Epithelial cell of proximal tubule (primary cell): ENCODE measurements at regions not wholly inside any gene's neighbourhood (a gene's known extent, or its start where the extent isn't known, plus 50 kb on each side); places are given as distances from the start of the nearest gene placed in this dataset.

Experiments
- DNase-seq: peaks from one replicate; pipeline ENCODE4 v3.0.0-alpha.2; 2011; ENCODE audit warnings: low read depth
- H3K4me3 ChIP-seq: 2 replicates; pipeline ENCODE4 v1.5.1; 2011; ENCODE audit warnings: low read depth, mild to moderate bottlenecking, low read length
- CTCF ChIP-seq: conservative IDR thresholded peaks from 2 replicates; pipeline ENCODE4 v1.5.1; 2012; ENCODE audit warnings: low read depth, mild to moderate bottlenecking, low read length

GRCh38 chr5:106601620-106602019 lies 1069.1 kb downstream of the EFNA5 start:
- H3K4me3 ChIP-seq, result no peak overlapping the region
- no peak for DNase-seq
- no peak for TF ChIP-seq CTCF

- no peak for DNase-seq
- no peak for TF ChIP-seq CTCF
- H3K4me3 ChIP-seq, result no peak overlapping the region
These were observed 1069.9 kb downstream of the EFNA5 start for GRCh38 chr5:106600803-106601202.

- no peak for TF ChIP-seq CTCF
- DNase-seq, result no peak
- H3K4me3 ChIP-seq, result no peak overlapping the region
These were observed 1074.9 kb downstream of the EFNA5 start for GRCh38 chr5:106595864-106596263.

GRCh38 chr5:106584268-106584667 lies 1086.5 kb downstream of the EFNA5 start:
- no peak for DNase-seq
- TF ChIP-seq CTCF, result no peak

GRCh38 chr5:106578736-106579135 lies 1092.0 kb downstream of the EFNA5 start:
- no peak for TF ChIP-seq CTCF
- H3K4me3 ChIP-seq, result no peak overlapping the region
- no peak for DNase-seq

More at GRCh38 chr5:106584268-106584667, 1086.5 kb downstream of the EFNA5 start:
- no peak overlapping the region for H3K4me3 ChIP-seq

- DNase-seq, result no peak
- TF ChIP-seq CTCF, result no peak
- no peak overlapping the region for H3K4me3 ChIP-seq
These were observed 1095.9 kb downstream of the EFNA5 start for GRCh38 chr5:106574820-106575219.

GRCh38 chr5:106566031-106566430 lies 1104.7 kb downstream of the EFNA5 start:
- H3K4me3 ChIP-seq, result no peak overlapping the region
- TF ChIP-seq CTCF, result no peak
- no peak for DNase-seq
